Heart right ventricle (tissue), 16 donors: ENCODE measurements at regions not wholly inside any gene's neighbourhood (a gene's known extent, or its start where the extent isn't known, plus 50 kb on each side); places are given as distances from the start of the nearest gene placed in this dataset.
"Not testable (repeated sequence)": the region's sequence is repeated elsewhere in the genome, so short reads cannot be mapped to it uniquely, and the experiment has no call there.

Experiments used
- ATAC-seq, 8 donors: fragments of 200-7000 bp; cut with Tn5 transposase; one replicate each; pipeline ENCODE4 v1.9.1; 2020; ENCODE audit warnings: mild to moderate bottlenecking in 8 of 8, moderate library complexity in 8 of 8, moderate number of reproducible peaks in 1 of 8
- DNase-seq, 2 donors: peaks; one replicate each; pipeline ENCODE4 v3.0.0-alpha.2; 2020
- H3K27ac ChIP-seq, 10 donors: fragments of 200-600 bp; sonication (generic) in 2 of 10; one replicate each; pipeline versions ENCODE4 v1.5.0 to v1.8.0; 2020 to 2022; ENCODE audit warnings: mild to moderate bottlenecking in 3 of 10
- H3K27me3 ChIP-seq, 7 donors: fragments of 200-600 bp; one replicate each; pipeline ENCODE4 v1.8.0; 2021 to 2022; ENCODE audit warnings: mild to moderate bottlenecking in 2 of 7
- H3K36me3 ChIP-seq, 9 donors: fragments of 200-600 bp; sonication (generic) in 1 of 9; one replicate each; pipeline versions ENCODE4 v1.5.0 to v1.8.0; 2020 to 2022; ENCODE audit warnings: mild to moderate bottlenecking in 2 of 9
- H3K4me1 ChIP-seq, 9 donors: fragments of 200-600 bp; sonication (generic) in 1 of 9; one replicate each; pipeline versions ENCODE4 v1.5.0 to v1.8.0; 2020 to 2022; ENCODE audit warnings: mild to moderate bottlenecking in 4 of 9
- H3K4me3 ChIP-seq, 10 donors: fragments of 200-600 bp; sonication (generic) in 2 of 10; one replicate each; pipeline versions ENCODE4 v1.5.0 to v1.8.0; 2020 to 2022; ENCODE audit warnings: mild to moderate bottlenecking in 7 of 10, moderate library complexity in 2 of 10
- H3K9me3 ChIP-seq, 11 donors: fragments of 200-600 bp in 10 of 11; sonication (generic) in 2 of 11; one replicate each; pipeline versions ENCODE4 v1.5.0 to v1.8.0; 2013 to 2022; ENCODE audit warnings: mild to moderate bottlenecking in 2 of 11, control low read depth in 1 of 11, moderate library complexity in 1 of 11
- CTCF ChIP-seq, 9 donors: fragments of 200-600 bp; sonication (generic) in 2 of 9; IDR thresholded peaks; one replicate each; pipeline versions ENCODE4 v1.5.0 to v1.8.0; 2021 to 2022; ENCODE audit warnings: antibody characterized with exemption in 9 of 9, mild to moderate bottlenecking in 5 of 9, moderate library complexity in 1 of 9
- WGBS, 2 donors: extraction: QIAGEN DNeasy Blood & Tissue Kit; methylation state at CpG; one replicate each; pipeline ENCODE4 v1.1.7; 2013; ENCODE audit warnings: inconsistent platforms in 1 of 2; 5-methylcytosine and 5-hydroxymethylcytosine counted together
- intact Hi-C, 10 donors: fragments of 100-400 bp; cut with DNase I; formaldehyde crosslinking; loops; one replicate each; pipeline versions ENCODE4 v1.11.1 to v1.14.2; 2022
- donor health status: Arrhythmogenic right ventricular cardiomyopathy.
- donor health status: ischemic (EF 13 %, LVEDD 7.1; RV severe dilation, severe dysfunction).
- donor health status: healthy with polysubstance abuse.
- donor health status: DM: no; HTN: yes; CAD: no.
- donor health status: DM: no; HTN: no; CAD: no.
- donor health status: ischemic (EF 25% LVEDD 6.9; RV normal size, moderate dysfunction).
- donor health status: ischemic (EF 25% LVEDD 5.7; RV mildly dilated, moderate dysfunction).
- donor health status: healthy.
- donor health status: DM: yes; HTN: yes; CAD: no.
- donor health status: Ischemic cardiomyopathy.
- donor health status: ischemic (EF 35%, LVEDD 5.7; RV mildly dilated, moderate dysfunction).
- donor health status: nonischemic (EF 11% LVEDD 7.7; RV severe dilation, severe dysfunction).
- donor health status: DM: yes; HTN: yes; CAD: no.
- donor health status: PGD.
- donor health status: ischemic (EF 29% LVEDD 5.4; RV normal size, mild dysfunction).
- donor health status: nonischemic (EF 23%, LVEDD 6.1; RV moderate dilation, normal function).

- intact Hi-C loops = no loop called here
- 89 to 94% methylated on average over 2 of the region's 2 CpGs for WGBS, 2 donors
- DNase-seq (no peak), ATAC-seq (no peak)
- Histone ChIP-seq H3K27me3 (no peaks in the 10 kb centered on the region), H3K4me1 (no peaks in the 10 kb centered on the region), H3K36me3 (no peaks in the 10 kb centered on the region), H3K27ac (no peak overlapping the region), H3K4me3 (no peak overlapping the region), H3K9me3 (peaks cover 0 to 3% (median 0%) of the 10 kb centered on the region in 11 donors)
- TF ChIP-seq CTCF (IDR thresholded peaks at IDR 0.05) = no peak
Observed at GRCh38 chr12:47343684-47344567, 264.2 kb upstream of the AMIGO2 start.

GRCh38 chr12:47340411-47341015 is 260.8 kb upstream of the AMIGO2 start:
- H3K4me3 ChIP-seq = no peak overlapping the region
- no peak for DNase-seq
- H3K27ac ChIP-seq = no peak overlapping the region
- H3K36me3 ChIP-seq = no peaks in the 10 kb centered on the region
- intact Hi-C loops = no loop called here
- 61 to 68% methylated on average over 7 of the region's 7 CpGs for WGBS, 2 donors
- peaks cover 0 to 21% (median 0%) of the 10 kb centered on the region in 11 donors for H3K9me3 ChIP-seq
- no peak for ATAC-seq
- no peaks in the 10 kb centered on the region for H3K4me1 ChIP-seq
- H3K27me3 ChIP-seq = no peaks in the 10 kb centered on the region
- no peak for TF ChIP-seq CTCF (IDR thresholded peaks at IDR 0.05)

GRCh38 chr12:47337581-47337980 is 257.8 kb upstream of the AMIGO2 start:
- Histone ChIP-seq H3K27ac (no peak overlapping the region), H3K4me1 (no peaks in the 10 kb centered on the region), H3K36me3 (no peaks in the 10 kb centered on the region), H3K9me3 (peaks cover 0 to 21% (median 0%) of the 10 kb centered on the region in 11 donors), H3K4me3 (no peak overlapping the region), H3K27me3 (no peaks in the 10 kb centered on the region)
- DNase-seq (no peak), ATAC-seq (no peak)
- TF ChIP-seq CTCF (IDR thresholded peaks at IDR 0.05) = no peak
- intact Hi-C loops = no loop called here

- intact Hi-C loops, DNase-seq, H3K4me3 ChIP-seq, ATAC-seq, H3K27me3 ChIP-seq, H3K27ac ChIP-seq, H3K4me1 ChIP-seq, H3K36me3 ChIP-seq: not testable (repeated sequence)
- 93 to 96% methylated on average over 22 of the region's 22 CpGs for WGBS, 2 donors
- H3K9me3 ChIP-seq = peaks cover 0 to 21% (median 0%) of the 10 kb centered on the region in 11 donors
Observed at GRCh38 chr12:47333271-47333858, 253.6 kb upstream of the AMIGO2 start.
